ENCODE measurements at regions not wholly inside any gene's neighbourhood (a gene's known extent, or its start where the extent isn't known, plus 50 kb on each side); places are given as distances from the start of the nearest gene placed in this dataset.

GRCh38 chr13:78256484-78256883, 337.9 kb upstream of the EDNRB start (continued):
- TF ChIP-seq ZNF114 (CRISPR knock-in tag; IDR thresholded peaks at IDR 0.05) (no peak), REST (IDR thresholded peaks at IDR 0.05; ENCODE audit: unreplicated experiment) (no peak), ZNF331 (CRISPR knock-in tag; IDR thresholded peaks at IDR 0.05; ENCODE audit: low read depth) (no peak), STAT1 (IDR thresholded peaks at IDR 0.05; ENCODE audit: unreplicated experiment) (no peak), EZH2phosphoT487 (IDR thresholded peaks at IDR 0.05; ENCODE audit: unreplicated experiment) (no peak), EZH2 (IDR thresholded peaks at IDR 0.05; ENCODE audit: low read depth, unreplicated experiment) (no peak), CTCF (conservative IDR thresholded peaks at IDR 0.05; ENCODE audit: low read depth in 2 of 2) (no peak), CREB1 (CRISPR knock-in tag; IDR thresholded peaks at IDR 0.05; ENCODE audit: low read depth) (no peak)

- H3K27me3 Mint-ChIP-seq (ENCODE audit: insufficient read depth, low read depth, poor library complexity) = no peaks in the 10 kb centered on the region
- Histone ChIP-seq H3K4me2 (no peak overlapping the region), H3K36me3 (ENCODE audit: insufficient read depth) (no peaks in the 10 kb centered on the region), H3K4me1 (ENCODE audit: insufficient read depth) (peaks cover 7% of the 10 kb centered on the region; the same call in 1 of the 2 replicates), H3K79me2 (replicated peaks; ENCODE audit: insufficient read depth) (no peaks in the 10 kb centered on the region), H3F3A (replicated peaks; ENCODE audit: low read depth) (no peaks in the 10 kb centered on the region), H3K27ac (ENCODE audit: low read depth) (no peak overlapping the region), H4K20me1 (replicated peaks; ENCODE audit: insufficient read depth) (no peaks in the 10 kb centered on the region), H3K4me3 (no peak overlapping the region), H3K9me2 (ENCODE audit: insufficient read depth) (no peaks in the 10 kb centered on the region), H3K27me3 (ENCODE audit: insufficient read depth) (no peaks in the 10 kb centered on the region), H2AFZ (no peak overlapping the region)
- H3K4me3 Mint-ChIP-seq = no peak overlapping the region
- no peak overlapping the region for H3K27ac Mint-ChIP-seq
- DNase-seq (ENCODE audit: low spot score) = no peak
- no peaks in the 10 kb centered on the region for H3K9me3 Mint-ChIP-seq
- no peak for ATAC-seq
- peaks cover 11% of the 10 kb centered on the region for H3K4me1 Mint-ChIP-seq
- H3K36me3 Mint-ChIP-seq (ENCODE audit: low read depth) = no peaks in the 10 kb centered on the region
- TF ChIP-seq CREB1 (CRISPR knock-in tag; IDR thresholded peaks at IDR 0.05; ENCODE audit: low read depth) (no peak), ZNF114 (CRISPR knock-in tag; IDR thresholded peaks at IDR 0.05) (no peak), ETS1 (IDR thresholded peaks at IDR 0.05) (no peak), EZH2 (IDR thresholded peaks at IDR 0.05; ENCODE audit: low read depth, unreplicated experiment) (no peak), CTCF (conservative IDR thresholded peaks at IDR 0.05; ENCODE audit: low read depth in 2 of 2) (no peak), ZNF462 (CRISPR knock-in tag; IDR thresholded peaks at IDR 0.05) (no peak)
Measured at GRCh38 chr13:78254113-78254512, 335.5 kb upstream of the EDNRB start.

All from GM23338 (cell line).